Small intestine (tissue), 7 donors: ENCODE measurements at regions not wholly inside any gene's neighbourhood (a gene's known extent, or its start where the extent isn't known, plus 50 kb on each side); places are given as distances from the start of the nearest gene placed in this dataset.
"Not testable (repeated sequence)": the region's sequence is repeated elsewhere in the genome, so short reads cannot be mapped to it uniquely, and the experiment has no call there.

Experiments used
- DNase-seq, 2 donors: peaks; one replicate each; pipeline versions ENCODE4 v3.0.0 to v3.0.0-alpha.2; 2013
- FAIRE-seq: peaks from 2 replicates; lab custom pipeline; 2012; peaks lifted over from hg19 to GRCh38; lab: Jason Lieb, UNC
- H3K27ac ChIP-seq, 3 donors: one replicate each; pipeline ENCODE4 v1.5.1; 2013; ENCODE audit warnings: low read length in 2 of 3, mild to moderate bottlenecking in 2 of 3, control low read depth in 1 of 3, inconsistent platforms in 1 of 3, low read depth in 1 of 3, moderate library complexity in 1 of 3
- H3K27me3 ChIP-seq, 3 donors: one replicate each; pipeline ENCODE4 v1.6.1; 2013; ENCODE audit warnings: low read length in 3 of 3, inconsistent platforms in 1 of 3; ENCODE audit not compliant: control insufficient read depth in 3 of 3, insufficient read depth in 3 of 3
- H3K36me3 ChIP-seq, 3 donors: one replicate each; pipeline ENCODE4 v1.6.1; 2013; ENCODE audit warnings: low read length in 3 of 3, inconsistent platforms in 1 of 3, low read depth in 1 of 3, mild to moderate bottlenecking in 1 of 3, moderate library complexity in 1 of 3; ENCODE audit not compliant: control insufficient read depth in 3 of 3, insufficient read depth in 2 of 3
- H3K4me1 ChIP-seq, 3 donors: one replicate each; pipeline ENCODE4 v1.6.1; 2013; ENCODE audit warnings: low read length in 2 of 3, inconsistent platforms in 1 of 3, low read depth in 1 of 3, mild to moderate bottlenecking in 1 of 3, moderate library complexity in 1 of 3; ENCODE audit not compliant: control insufficient read depth in 3 of 3, insufficient read depth in 2 of 3
- H3K4me3 ChIP-seq, 3 donors: one replicate each; pipeline ENCODE4 v1.5.1; 2013; ENCODE audit warnings: low read length in 3 of 3, control low read depth in 1 of 3, inconsistent platforms in 1 of 3, low read depth in 1 of 3, mild to moderate bottlenecking in 1 of 3, moderate library complexity in 1 of 3
- H3K9me3 ChIP-seq, 2 donors: one replicate each; pipeline ENCODE4 v1.6.1; 2013; ENCODE audit warnings: low read depth in 1 of 2, low read length in 1 of 2; ENCODE audit not compliant: control insufficient read depth in 2 of 2, insufficient read depth in 1 of 2
- WGBS, 3 donors: extraction: QIAGEN DNeasy Blood & Tissue Kit; methylation state at CpG; one replicate each; pipeline ENCODE4 v1.1.7; 2013; 5-methylcytosine and 5-hydroxymethylcytosine counted together
- donor health status: healthy with polysubstance abuse.
- donor health status: control.
- donor health status: control.
- donor health status: Bipolar disorder and iron deficiency.
- donor health status: healthy.

- Histone ChIP-seq H3K4me3 (no peak overlapping the region), H3K27me3 (no peaks in the 10 kb centered on the region), H3K36me3 (no peaks in the 10 kb centered on the region), H3K9me3 (peaks cover 0 to 11% of the 10 kb centered on the region in 2 donors), H3K4me1 (peaks cover 0 to 7% (median 0%) of the 10 kb centered on the region in 3 donors), H3K27ac (peak overlapping the region in 1 of 3 donors; percentile 6)
- no peak for FAIRE-seq
- peak in 1 of 2 donors; percentile 45 for DNase-seq
Measured at GRCh38 chr6:78768271-78768670, 99.1 kb upstream of the IRAK1BP1 start.

GRCh38 chr6:78770765-78771164 lies 96.6 kb upstream of the IRAK1BP1 start:
- Histone ChIP-seq H3K9me3 (peaks cover 0 to 11% of the 10 kb centered on the region in 2 donors), H3K27ac (no peak overlapping the region), H3K36me3 (no peaks in the 10 kb centered on the region), H3K27me3 (no peaks in the 10 kb centered on the region), H3K4me1 (peaks cover 0 to 7% (median 0%) of the 10 kb centered on the region in 3 donors), H3K4me3 (no peak overlapping the region)
- FAIRE-seq (no peak), DNase-seq (peak in 1 of 2 donors; percentile 10)
- WGBS, 3 donors, result 65 to 79% (median 73%) methylated on average over 5 of the region's 5 CpGs

GRCh38 chr6:78771586-78771985 lies 95.8 kb upstream of the IRAK1BP1 start:
- H3K4me1 ChIP-seq, result peaks cover 0 to 7% (median 0%) of the 10 kb centered on the region in 3 donors
- peaks cover 0 to 9% of the 10 kb centered on the region in 2 donors for H3K9me3 ChIP-seq
- no peak for DNase-seq
- H3K27me3 ChIP-seq, result no peaks in the 10 kb centered on the region
- no peaks in the 10 kb centered on the region for H3K36me3 ChIP-seq
- no peak overlapping the region for H3K27ac ChIP-seq
- no peak overlapping the region for H3K4me3 ChIP-seq
- FAIRE-seq, result no peak

- FAIRE-seq, result no peak
Measured at GRCh38 chr6:78781001-78781400, 86.3 kb upstream of the IRAK1BP1 start.

GRCh38 chr6:78783366-78783765 lies 84.0 kb upstream of the IRAK1BP1 start:
- H3K4me1 ChIP-seq, FAIRE-seq, H3K27me3 ChIP-seq, H3K27ac ChIP-seq, DNase-seq, H3K9me3 ChIP-seq, H3K36me3 ChIP-seq, H3K4me3 ChIP-seq: not testable (repeated sequence)
- WGBS, 3 donors, result 74 to 86% (median 77%) methylated on average over 6 of the region's 6 CpGs

More at GRCh38 chr6:78781001-78781400, 86.3 kb upstream of the IRAK1BP1 start:
- H3K27ac ChIP-seq, result no peak overlapping the region
- H3K9me3 ChIP-seq, result peaks cover 0 to 3% of the 10 kb centered on the region in 2 donors
- no peaks in the 10 kb centered on the region for H3K36me3 ChIP-seq
- no peak overlapping the region for H3K4me3 ChIP-seq
- no peaks in the 10 kb centered on the region for H3K27me3 ChIP-seq
- WGBS, 3 donors, result 81 to 92% (median 84%) methylated on average over 4 of the region's 4 CpGs
- no peaks in the 10 kb centered on the region for H3K4me1 ChIP-seq
- no peak for DNase-seq

GRCh38 chr6:78797270-78797669 lies 70.1 kb upstream of the IRAK1BP1 start:
- Histone ChIP-seq H3K36me3 (no peaks in the 10 kb centered on the region), H3K9me3 (no peaks in the 10 kb centered on the region), H3K27ac (no peak overlapping the region), H3K27me3 (no peaks in the 10 kb centered on the region), H3K4me3 (no peak overlapping the region), H3K4me1 (no peaks in the 10 kb centered on the region)
- no peak for FAIRE-seq
- no peak for DNase-seq

GRCh38 chr6:78799682-78800081 lies 67.7 kb upstream of the IRAK1BP1 start:
- no peak for FAIRE-seq
- no peaks in the 10 kb centered on the region for H3K27me3 ChIP-seq
- no peak overlapping the region for H3K27ac ChIP-seq

GRCh38 chr6:78806792-78807191 lies 60.6 kb upstream of the IRAK1BP1 start:
- not testable (repeated sequence) for H3K4me3 ChIP-seq, H3K4me1 ChIP-seq, H3K9me3 ChIP-seq, FAIRE-seq, H3K36me3 ChIP-seq, H3K27me3 ChIP-seq, H3K27ac ChIP-seq, DNase-seq
- WGBS, 3 donors, result 77 to 100% (median 95%) methylated on average over 1 of the region's 1 CpG

More at GRCh38 chr6:78799682-78800081, 67.7 kb upstream of the IRAK1BP1 start:
- no peaks in the 10 kb centered on the region for H3K4me1 ChIP-seq
- WGBS, 3 donors, result 85 to 93% (median 92%) methylated on average over 2 of the region's 2 CpGs
- no peak overlapping the region for H3K4me3 ChIP-seq
- H3K9me3 ChIP-seq, result no peaks in the 10 kb centered on the region
- H3K36me3 ChIP-seq, result no peaks in the 10 kb centered on the region
- no peak for DNase-seq

GRCh38 chr6:78807655-78808355 lies 59.5 kb upstream of the IRAK1BP1 start:
- FAIRE-seq, H3K27me3 ChIP-seq, H3K36me3 ChIP-seq, H3K4me1 ChIP-seq, H3K9me3 ChIP-seq, DNase-seq, H3K4me3 ChIP-seq, H3K27ac ChIP-seq: not testable (repeated sequence)
- WGBS, 3 donors, result 53 to 78% (median 68%) methylated on average over 10 of the region's 10 CpGs
